ENCODE measurements at regions not wholly inside any gene's neighbourhood (a gene's known extent, or its start where the extent isn't known, plus 50 kb on each side); places are given as distances from the start of the nearest gene placed in this dataset.

DNA sequence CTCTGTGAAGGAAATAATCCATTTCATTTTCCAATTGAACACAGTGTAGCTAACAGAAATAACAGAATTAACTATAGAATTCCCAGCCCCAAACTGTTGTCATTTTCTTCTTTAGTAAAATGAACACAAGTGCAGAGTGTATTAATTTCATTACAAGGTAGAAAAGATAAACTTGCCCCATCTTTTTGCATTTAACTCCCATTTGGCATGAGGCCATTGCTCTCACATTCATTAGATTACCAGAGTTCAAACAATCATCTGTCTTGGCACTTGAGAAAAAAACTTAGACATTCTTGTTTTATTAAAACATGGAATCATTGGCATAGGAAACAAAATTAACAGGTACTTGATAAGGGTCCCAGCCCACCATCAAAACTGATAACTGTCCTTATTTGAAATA is 821.5 kb upstream of the C9orf72 start (continued):
- TF ChIP-seq GABPA (IDR thresholded peaks at IDR 0.05; ENCODE audit: borderline replicate concordance, insufficient read depth, low read length), result no peak
- TF ChIP-seq POLR2AphosphoS5 (IDR thresholded peaks at IDR 0.05; ENCODE audit: low read depth, low read length), result no peak
- TF ChIP-seq KDM4A (IDR thresholded peaks at IDR 0.05; ENCODE audit: low read depth, low read length, severe bottlenecking), result no peak
- TF ChIP-seq CHD1 (IDR thresholded peaks at IDR 0.05; ENCODE audit: low read depth, low read length), result no peak
- TF ChIP-seq TEAD4 (IDR thresholded peaks at IDR 0.05; ENCODE audit: low read depth, low read length), result no peak
- TF ChIP-seq, protein P1, sequence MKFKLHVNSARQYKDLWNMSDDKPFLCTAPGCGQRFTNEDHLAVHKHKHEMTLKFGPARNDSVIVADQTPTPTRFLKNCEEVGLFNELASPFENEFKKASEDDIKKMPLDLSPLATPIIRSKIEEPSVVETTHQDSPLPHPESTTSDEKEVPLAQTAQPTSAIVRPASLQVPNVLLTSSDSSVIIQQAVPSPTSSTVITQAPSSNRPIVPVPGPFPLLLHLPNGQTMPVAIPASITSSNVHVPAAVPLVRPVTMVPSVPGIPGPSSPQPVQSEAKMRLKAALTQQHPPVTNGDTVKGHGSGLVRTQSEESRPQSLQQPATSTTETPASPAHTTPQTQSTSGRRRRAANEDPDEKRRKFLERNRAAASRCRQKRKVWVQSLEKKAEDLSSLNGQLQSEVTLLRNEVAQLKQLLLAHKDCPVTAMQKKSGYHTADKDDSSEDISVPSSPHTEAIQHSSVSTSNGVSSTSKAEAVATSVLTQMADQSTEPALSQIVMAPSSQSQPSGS (IDR thresholded peaks at IDR 0.05; ENCODE audit: low read length), result no peak
